Gastrocnemius medialis (tissue), 4 donors: ENCODE measurements at regions not wholly inside any gene's neighbourhood (a gene's known extent, or its start where the extent isn't known, plus 50 kb on each side); places are given as distances from the start of the nearest gene placed in this dataset.
A peak's percentile ranks its signal among the peaks of the same experiment; 100 is the strongest.
"Not testable (repeated sequence)": the region's sequence is repeated elsewhere in the genome, so short reads cannot be mapped to it uniquely, and the experiment has no call there.

Experiments
- ATAC-seq, 2 donors: fragments of 150-250 bp; one replicate each; pipeline ENCODE4 v1.9.1; 2016
- DNase-seq, 2 donors: peaks; one replicate each; pipeline ENCODE4 v3.0.0-alpha.2; 2019
- H3K27ac ChIP-seq, 4 donors: fragments of 200-600 bp; sonication (generic); 1 replicate in 1 of 4; 2 replicates in 3 of 4; pipeline ENCODE4 v1.5.1; 2016 to 2018; ENCODE audit warnings: mild to moderate bottlenecking in 2 of 4, moderate library complexity in 1 of 4
- H3K27me3 ChIP-seq, 3 donors: fragments of 200-600 bp; sonication (generic) in 2 of 3; 1 replicate in 1 of 3; 2 replicates in 2 of 3; pipeline versions ENCODE4 v1.5.1 to v1.6.0; 2016 to 2019; ENCODE audit warnings: mild to moderate bottlenecking in 1 of 3, moderate library complexity in 1 of 3
- H3K36me3 ChIP-seq, 2 donors: fragments of 200-600 bp; sonication (generic) in 1 of 2; one replicate each; pipeline ENCODE4 v1.5.1; 2017 to 2018
- H3K4me1 ChIP-seq, 2 donors: fragments of 200-600 bp; sonication (generic) in 1 of 2; one replicate each; pipeline ENCODE4 v1.5.1; 2016 to 2017; ENCODE audit warnings: mild to moderate bottlenecking in 2 of 2
- H3K4me3 ChIP-seq, 4 donors: fragments of 200-600 bp; sonication (generic) in 3 of 4; 1 replicate in 1 of 4; 2 replicates in 3 of 4; pipeline ENCODE4 v1.5.1; 2016 to 2019; ENCODE audit warnings: mild to moderate bottlenecking in 2 of 4
- H3K9me3 ChIP-seq, 3 donors: fragments of 200-600 bp; sonication (generic) in 2 of 3; 1 replicate in 1 of 3; 2 replicates in 2 of 3; pipeline ENCODE4 v1.5.1; 2016 to 2019
- in situ Hi-C, 4 donors: fragments of 200-750 bp; cut with MboI; loops; one replicate each; pipeline versions ENCODE4 v1.15.0 to v1.8.0; 2017; ENCODE audit warnings: low sequenced_read_pairs in 4 of 4
- intact Hi-C: fragments of 100-400 bp; cut with DNase I; formaldehyde crosslinking; loops from one replicate; pipeline ENCODE4 v1.15.1; 2023; ENCODE audit warnings: low total_unique reads

- H3K9me3 ChIP-seq, H3K4me3 ChIP-seq, DNase-seq, H3K27me3 ChIP-seq, intact Hi-C loops, H3K27ac ChIP-seq, in situ Hi-C loops, H3K36me3 ChIP-seq, H3K4me1 ChIP-seq: not testable (repeated sequence)
- ATAC-seq, result peak; percentile 75
Observed at GRCh38 chr21:6035474-6036155, 4485.8 kb upstream of the TPTE start.

DNA sequence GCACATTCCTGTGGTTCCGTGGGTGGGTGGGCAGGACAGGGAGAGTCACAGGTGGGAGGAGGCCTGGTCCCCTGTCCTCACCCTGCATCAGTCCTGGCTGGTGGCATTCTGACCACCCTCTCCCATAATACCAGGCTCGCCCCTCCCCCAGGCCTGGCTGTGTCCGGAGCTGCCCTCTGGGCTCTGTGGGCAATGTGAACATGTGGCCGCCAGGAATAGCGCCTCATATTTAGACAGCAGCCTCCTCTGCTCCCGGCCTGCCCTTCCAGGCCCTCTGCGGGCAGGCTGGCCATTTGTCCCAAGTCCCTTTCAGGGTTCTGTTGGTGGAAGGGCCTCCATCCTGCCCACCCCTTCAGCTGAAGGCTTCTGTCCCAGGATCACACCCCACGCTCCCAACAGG lies 4482.2 kb upstream of the TPTE start:
- peak overlapping the region in 3 of 4 donors; percentile 61 to 66 (median 62) for H3K27ac ChIP-seq
- H3K4me3 ChIP-seq, intact Hi-C loops, H3K36me3 ChIP-seq, in situ Hi-C loops, DNase-seq, H3K4me1 ChIP-seq, H3K9me3 ChIP-seq, H3K27me3 ChIP-seq: not testable (repeated sequence)
- peak; percentile 22 to 26 for ATAC-seq

- ATAC-seq, result peak; percentile 76 to 81
- H3K9me3 ChIP-seq, DNase-seq, intact Hi-C loops, H3K4me1 ChIP-seq, H3K36me3 ChIP-seq, H3K4me3 ChIP-seq, in situ Hi-C loops, H3K27me3 ChIP-seq, H3K27ac ChIP-seq: not testable (repeated sequence)
Observed at GRCh38 chr21:6040095-6040494, 4481.3 kb upstream of the TPTE start.

GRCh38 chr21:6043430-6044275 lies 4477.7 kb upstream of the TPTE start:
- in situ Hi-C loops, H3K36me3 ChIP-seq, H3K27me3 ChIP-seq, H3K9me3 ChIP-seq, intact Hi-C loops, H3K4me1 ChIP-seq, H3K4me3 ChIP-seq, H3K27ac ChIP-seq: not testable (repeated sequence)
- DNase-seq (peak in 1 of 2 donors; percentile 1), ATAC-seq (peak; percentile 67 to 72)

DNA sequence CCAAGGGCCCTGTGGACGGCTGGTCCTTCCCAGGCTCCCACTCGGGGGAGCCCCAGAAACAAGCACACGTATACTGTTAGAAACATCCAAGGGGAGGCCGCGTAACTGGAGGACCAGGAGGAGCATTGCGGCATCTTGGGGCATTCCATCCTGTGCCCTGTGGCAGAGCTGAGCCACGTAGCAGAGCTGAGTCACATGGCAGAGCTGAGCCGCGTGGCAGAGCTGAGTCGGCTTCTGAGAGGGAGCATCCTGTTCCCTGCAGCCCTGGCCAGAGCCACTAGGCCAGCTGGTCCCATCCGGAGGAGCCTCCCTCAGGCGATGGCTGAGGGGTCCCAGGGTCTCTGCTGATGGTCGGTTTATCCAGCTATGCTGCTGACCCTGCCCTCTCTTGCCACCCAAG lies 4476.7 kb upstream of the TPTE start:
- in situ Hi-C loops, H3K4me3 ChIP-seq, DNase-seq: not testable (repeated sequence)

GRCh38 chr21:6049930-6050329 lies 4471.5 kb upstream of the TPTE start:
- in situ Hi-C loops, intact Hi-C loops, H3K27ac ChIP-seq, ATAC-seq, H3K4me3 ChIP-seq, H3K9me3 ChIP-seq, H3K36me3 ChIP-seq, DNase-seq, H3K4me1 ChIP-seq, H3K27me3 ChIP-seq: not testable (repeated sequence)

More for the DNA sequence above, 4476.7 kb upstream of the TPTE start:
- H3K36me3 ChIP-seq, H3K9me3 ChIP-seq, H3K4me1 ChIP-seq, H3K27ac ChIP-seq, intact Hi-C loops, H3K27me3 ChIP-seq: not testable (repeated sequence)
- ATAC-seq, result peak in 1 of 2 donors; percentile 32

DNA sequence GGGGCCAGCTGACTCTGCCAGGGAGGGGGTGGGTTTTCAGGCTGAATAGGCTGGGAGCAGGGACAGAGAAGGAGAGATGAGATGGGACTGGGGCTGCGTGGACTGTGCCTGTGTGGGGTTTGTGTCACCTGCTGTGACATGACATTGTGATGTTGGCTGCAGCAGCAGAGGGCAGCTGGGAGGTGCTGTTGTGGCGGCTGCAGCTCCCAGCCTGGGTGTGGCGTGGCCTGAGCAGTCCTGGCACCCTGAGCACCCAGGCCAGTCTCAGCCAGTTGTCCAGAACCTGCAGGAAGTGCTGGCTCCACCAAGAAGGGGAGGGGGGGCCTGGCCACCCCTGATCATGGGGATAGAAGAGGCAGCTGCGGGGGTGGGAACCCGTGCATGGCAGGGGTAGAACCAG lies 4469.3 kb upstream of the TPTE start:
- H3K4me1 ChIP-seq, intact Hi-C loops, H3K36me3 ChIP-seq, DNase-seq, H3K27ac ChIP-seq, H3K9me3 ChIP-seq, ATAC-seq, H3K4me3 ChIP-seq, in situ Hi-C loops, H3K27me3 ChIP-seq: not testable (repeated sequence)

DNA sequence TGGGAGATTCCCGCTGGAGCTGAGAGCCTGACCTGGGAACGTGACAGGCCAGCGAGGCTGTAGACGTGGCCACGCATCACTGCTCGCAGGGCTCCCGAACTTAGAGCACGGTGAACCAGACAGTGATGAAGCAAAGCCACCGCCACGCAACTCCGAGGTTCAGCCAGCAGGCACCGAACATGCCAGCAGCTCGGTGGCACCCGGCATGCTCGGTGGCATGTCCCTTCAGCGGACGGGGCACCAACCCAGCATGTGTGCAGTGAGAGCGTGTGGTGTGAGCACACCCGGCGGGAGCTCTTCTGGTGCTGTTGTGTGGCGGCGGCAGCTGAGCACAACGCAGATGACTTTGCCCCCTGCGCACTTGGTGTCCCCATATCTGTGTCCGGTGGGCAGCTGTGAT lies 4468.2 kb upstream of the TPTE start:
- H3K4me3 ChIP-seq, in situ Hi-C loops, H3K36me3 ChIP-seq, ATAC-seq, intact Hi-C loops, DNase-seq, H3K4me1 ChIP-seq, H3K27ac ChIP-seq, H3K27me3 ChIP-seq, H3K9me3 ChIP-seq: not testable (repeated sequence)

DNA sequence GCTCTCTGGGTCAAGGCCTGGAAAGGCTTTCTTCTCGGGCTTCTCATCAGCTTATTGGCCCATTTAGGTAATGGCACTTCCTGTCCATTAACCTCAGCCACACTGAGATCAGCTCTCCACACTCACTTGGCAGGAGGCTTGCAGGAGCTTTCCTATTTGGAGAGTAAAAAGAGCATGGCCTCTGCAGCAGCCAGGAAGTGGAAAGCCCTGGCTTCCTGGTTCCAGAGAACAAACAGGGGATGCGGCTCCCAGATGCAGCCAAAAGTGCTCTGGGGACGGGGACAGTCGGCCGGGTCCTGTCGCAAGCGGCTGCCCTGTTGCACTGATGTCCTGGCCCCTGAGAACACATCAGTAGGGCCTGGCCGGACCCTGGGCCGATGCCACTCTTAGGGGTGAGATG lies 4462.4 kb upstream of the TPTE start:
- H3K4me3 ChIP-seq, H3K27ac ChIP-seq, in situ Hi-C loops, intact Hi-C loops, H3K27me3 ChIP-seq, H3K4me1 ChIP-seq, H3K9me3 ChIP-seq, DNase-seq, H3K36me3 ChIP-seq: not testable (repeated sequence)
- peak; percentile 49 to 78 for ATAC-seq

DNA sequence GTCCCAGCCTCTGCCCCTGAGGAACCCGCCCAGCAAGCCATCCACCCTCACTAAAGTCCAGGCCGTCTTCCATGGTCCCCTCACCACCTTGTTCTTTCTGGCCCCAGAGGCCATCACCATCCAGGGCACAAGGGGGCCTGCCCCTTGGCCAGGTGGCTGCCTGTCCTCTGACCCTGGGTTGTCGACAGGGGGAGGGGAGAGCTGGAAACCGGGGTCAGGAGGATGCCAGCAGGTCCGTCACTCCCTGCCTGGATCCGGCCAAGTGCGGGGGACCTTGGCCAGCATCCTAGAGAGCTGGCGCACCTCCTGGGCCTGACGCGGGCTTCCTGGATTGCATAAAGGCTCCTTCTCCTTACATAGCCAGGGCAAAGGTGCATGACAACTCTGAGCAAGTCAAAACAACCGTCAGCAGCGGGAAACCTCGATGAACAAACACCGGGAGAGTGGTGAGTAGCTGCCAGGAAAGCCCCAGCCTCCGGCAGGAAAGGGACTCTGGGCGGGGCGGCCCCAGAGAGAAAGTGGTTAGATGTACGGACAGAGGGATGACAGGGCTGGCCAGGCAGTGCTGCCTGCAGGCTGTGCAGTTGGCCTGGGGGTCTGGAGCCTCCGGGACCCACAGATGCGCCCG lies 4461.2 kb upstream of the TPTE start:
- DNase-seq, intact Hi-C loops, in situ Hi-C loops: not testable (repeated sequence)

DNA sequence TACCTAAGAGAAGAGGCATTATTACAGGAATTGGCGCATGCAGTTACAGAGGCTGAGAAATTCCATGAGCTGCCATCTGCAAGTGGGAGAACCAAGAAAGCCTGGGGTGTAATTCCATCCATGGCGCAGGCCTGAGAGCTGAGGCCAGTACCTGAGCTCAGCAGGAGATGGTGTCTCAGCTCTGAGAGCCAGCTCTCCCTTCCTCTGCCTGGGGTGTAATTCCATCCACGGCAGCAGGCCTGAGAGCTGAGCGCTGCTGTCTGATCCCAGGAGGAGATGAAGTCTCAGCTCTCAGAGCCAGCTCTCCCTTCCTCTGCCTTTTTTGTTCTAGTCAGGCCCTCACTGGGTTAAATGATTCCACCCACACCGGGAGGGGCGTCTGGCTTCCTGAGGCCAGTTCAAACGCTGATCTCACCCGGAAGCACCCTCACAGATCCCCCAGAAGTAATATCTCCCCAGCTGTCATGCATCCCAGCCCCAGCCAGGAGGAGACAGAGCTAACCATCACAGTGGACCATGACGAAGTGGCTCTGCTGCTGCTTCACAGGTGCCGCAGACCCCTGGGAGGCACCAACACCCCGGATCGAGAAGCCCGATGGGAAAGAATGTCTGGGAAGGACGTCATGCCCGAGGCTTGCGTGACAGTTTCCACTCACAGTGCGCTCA lies 4454.9 kb upstream of the TPTE start:
- in situ Hi-C loops, result not testable (repeated sequence)

More for the DNA sequence above, 4461.2 kb upstream of the TPTE start:
- H3K27me3 ChIP-seq, H3K4me3 ChIP-seq, H3K9me3 ChIP-seq, H3K27ac ChIP-seq, H3K36me3 ChIP-seq, H3K4me1 ChIP-seq: not testable (repeated sequence)
- peak; percentile 62 to 73 for ATAC-seq

More for the DNA sequence above, 4454.9 kb upstream of the TPTE start:
- H3K4me1 ChIP-seq, H3K9me3 ChIP-seq, DNase-seq, H3K36me3 ChIP-seq, H3K4me3 ChIP-seq, H3K27me3 ChIP-seq, intact Hi-C loops, H3K27ac ChIP-seq: not testable (repeated sequence)
- peak; percentile 57 to 73 for ATAC-seq
